ENCODE measurements at regions not wholly inside any gene's neighbourhood (a gene's known extent, or its start where the extent isn't known, plus 50 kb on each side); places are given as distances from the start of the nearest gene placed in this dataset.

DNA sequence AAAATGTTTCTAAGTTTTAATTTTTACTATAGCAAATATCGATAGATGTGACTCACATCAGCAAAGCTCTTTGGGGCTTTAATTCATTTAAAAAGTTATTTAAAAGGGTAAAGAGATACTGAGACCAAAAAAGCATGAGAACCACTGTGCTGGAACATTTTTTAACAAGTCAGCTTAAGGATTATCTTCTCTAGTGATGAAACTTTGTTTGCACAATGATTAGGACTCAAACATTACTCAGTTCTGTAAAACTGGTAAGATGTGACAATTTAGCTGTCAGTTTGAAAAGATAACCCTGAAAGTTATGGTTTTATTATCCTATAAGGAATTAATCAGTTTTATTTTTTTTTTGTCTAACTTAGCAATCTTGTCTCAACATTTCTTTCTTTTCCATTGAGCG, 301.4 kb downstream of the TSN start:
- TF ChIP-seq ZNF266 (tag by site-specific recombination; IDR thresholded peaks at IDR 0.05; ENCODE audit: low read depth) (no peak), KLF16 (tag by site-specific recombination; IDR thresholded peaks at IDR 0.05) (no peak), ZNF221 (tag by site-specific recombination; IDR thresholded peaks at IDR 0.05; ENCODE audit: borderline replicate concordance) (no peak), ZNF670 (tag by site-specific recombination; IDR thresholded peaks at IDR 0.05; ENCODE audit: low read depth) (no peak)
- TF ChIP-seq, protein P1, sequence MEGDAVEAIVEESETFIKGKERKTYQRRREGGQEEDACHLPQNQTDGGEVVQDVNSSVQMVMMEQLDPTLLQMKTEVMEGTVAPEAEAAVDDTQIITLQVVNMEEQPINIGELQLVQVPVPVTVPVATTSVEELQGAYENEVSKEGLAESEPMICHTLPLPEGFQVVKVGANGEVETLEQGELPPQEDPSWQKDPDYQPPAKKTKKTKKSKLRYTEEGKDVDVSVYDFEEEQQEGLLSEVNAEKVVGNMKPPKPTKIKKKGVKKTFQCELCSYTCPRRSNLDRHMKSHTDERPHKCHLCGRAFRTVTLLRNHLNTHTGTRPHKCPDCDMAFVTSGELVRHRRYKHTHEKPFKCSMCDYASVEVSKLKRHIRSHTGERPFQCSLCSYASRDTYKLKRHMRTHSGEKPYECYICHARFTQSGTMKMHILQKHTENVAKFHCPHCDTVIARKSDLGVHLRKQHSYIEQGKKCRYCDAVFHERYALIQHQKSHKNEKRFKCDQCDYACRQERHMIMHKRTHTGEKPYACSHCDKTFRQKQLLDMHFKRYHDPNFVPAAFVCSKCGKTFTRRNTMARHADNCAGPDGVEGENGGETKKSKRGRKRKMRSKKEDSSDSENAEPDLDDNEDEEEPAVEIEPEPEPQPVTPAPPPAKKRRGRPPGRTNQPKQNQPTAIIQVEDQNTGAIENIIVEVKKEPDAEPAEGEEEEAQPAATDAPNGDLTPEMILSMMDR (tag by site-specific recombination; IDR thresholded peaks at IDR 0.05), result no peak
- TF ChIP-seq, protein P2, sequence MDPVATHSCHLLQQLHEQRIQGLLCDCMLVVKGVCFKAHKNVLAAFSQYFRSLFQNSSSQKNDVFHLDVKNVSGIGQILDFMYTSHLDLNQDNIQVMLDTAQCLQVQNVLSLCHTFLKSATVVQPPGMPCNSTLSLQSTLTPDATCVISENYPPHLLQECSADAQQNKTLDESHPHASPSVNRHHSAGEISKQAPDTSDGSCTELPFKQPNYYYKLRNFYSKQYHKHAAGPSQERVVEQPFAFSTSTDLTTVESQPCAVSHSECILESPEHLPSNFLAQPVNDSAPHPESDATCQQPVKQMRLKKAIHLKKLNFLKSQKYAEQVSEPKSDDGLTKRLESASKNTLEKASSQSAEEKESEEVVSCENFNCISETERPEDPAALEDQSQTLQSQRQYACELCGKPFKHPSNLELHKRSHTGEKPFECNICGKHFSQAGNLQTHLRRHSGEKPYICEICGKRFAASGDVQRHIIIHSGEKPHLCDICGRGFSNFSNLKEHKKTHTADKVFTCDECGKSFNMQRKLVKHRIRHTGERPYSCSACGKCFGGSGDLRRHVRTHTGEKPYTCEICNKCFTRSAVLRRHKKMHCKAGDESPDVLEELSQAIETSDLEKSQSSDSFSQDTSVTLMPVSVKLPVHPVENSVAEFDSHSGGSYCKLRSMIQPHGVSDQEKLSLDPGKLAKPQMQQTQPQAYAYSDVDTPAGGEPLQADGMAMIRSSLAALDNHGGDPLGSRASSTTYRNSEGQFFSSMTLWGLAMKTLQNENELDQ (tag by site-specific recombination; IDR thresholded peaks at IDR 0.05; ENCODE audit: low read depth), result no peak
